Body of pancreas (tissue), 4 donors: ENCODE measurements at regions not wholly inside any gene's neighbourhood (a gene's known extent, or its start where the extent isn't known, plus 50 kb on each side); places are given as distances from the start of the nearest gene placed in this dataset.

Experiments
- POLR2A ChIP-seq, 3 donors: fragments of 450-650 bp; IDR thresholded peaks; one replicate each; pipeline ENCODE4 v1.6.1; 2016; ENCODE audit warnings: antibody characterized with exemption in 3 of 3, mild to moderate bottlenecking in 2 of 3
- TF ChIP-seq, protein P1 (sequence below), 7 experiments: fragments of 450-650 bp in 4 of 7; fragments of 200-600 bp in 3 of 7; sonication (generic) in 3 of 7; IDR thresholded peaks; one replicate each; pipeline ENCODE4 v1.5.1; 2016 to 2019; ENCODE audit warnings: antibody characterized with exemption in 7 of 7

GRCh38 chr2:136323195-136323594, 205.2 kb upstream of the CXCR4 start:
- TF ChIP-seq, protein P1, sequence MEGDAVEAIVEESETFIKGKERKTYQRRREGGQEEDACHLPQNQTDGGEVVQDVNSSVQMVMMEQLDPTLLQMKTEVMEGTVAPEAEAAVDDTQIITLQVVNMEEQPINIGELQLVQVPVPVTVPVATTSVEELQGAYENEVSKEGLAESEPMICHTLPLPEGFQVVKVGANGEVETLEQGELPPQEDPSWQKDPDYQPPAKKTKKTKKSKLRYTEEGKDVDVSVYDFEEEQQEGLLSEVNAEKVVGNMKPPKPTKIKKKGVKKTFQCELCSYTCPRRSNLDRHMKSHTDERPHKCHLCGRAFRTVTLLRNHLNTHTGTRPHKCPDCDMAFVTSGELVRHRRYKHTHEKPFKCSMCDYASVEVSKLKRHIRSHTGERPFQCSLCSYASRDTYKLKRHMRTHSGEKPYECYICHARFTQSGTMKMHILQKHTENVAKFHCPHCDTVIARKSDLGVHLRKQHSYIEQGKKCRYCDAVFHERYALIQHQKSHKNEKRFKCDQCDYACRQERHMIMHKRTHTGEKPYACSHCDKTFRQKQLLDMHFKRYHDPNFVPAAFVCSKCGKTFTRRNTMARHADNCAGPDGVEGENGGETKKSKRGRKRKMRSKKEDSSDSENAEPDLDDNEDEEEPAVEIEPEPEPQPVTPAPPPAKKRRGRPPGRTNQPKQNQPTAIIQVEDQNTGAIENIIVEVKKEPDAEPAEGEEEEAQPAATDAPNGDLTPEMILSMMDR (IDR thresholded peaks at IDR 0.05), result no peak
- TF ChIP-seq POLR2A (IDR thresholded peaks at IDR 0.05), result no peak
